H9 (cell line): ENCODE measurements at regions not wholly inside any gene's neighbourhood (a gene's known extent, or its start where the extent isn't known, plus 50 kb on each side); places are given as distances from the start of the nearest gene placed in this dataset.

Experiments used
- DNase-seq: peaks from one replicate; pipeline ENCODE4 v3.0.0-alpha.2; 2017
- H2AFZ ChIP-seq: one replicate; pipeline ENCODE4 v1.6.1; 2013; ENCODE audit warnings: mild to moderate bottlenecking, low read length, control low read depth, moderate library complexity
- H2AK5ac ChIP-seq: 2 replicates; pipeline ENCODE4 v1.6.1; 2013; ENCODE audit warnings: low read length, control low read depth, mixed read lengths; ENCODE audit not compliant: insufficient read length
- H2BK120ac ChIP-seq: one replicate; pipeline ENCODE4 v1.6.1; 2013; ENCODE audit warnings: low read depth, mild to moderate bottlenecking, low read length, control low read depth, inconsistent platforms; ENCODE audit not compliant: poor library complexity, severe bottlenecking
- H2BK12ac ChIP-seq: 2 replicates; pipeline ENCODE4 v1.6.1; 2013; ENCODE audit warnings: low read length, control low read depth, mixed read lengths, low read depth; ENCODE audit not compliant: insufficient read length
- H2BK15ac ChIP-seq: 2 replicates; pipeline ENCODE4 v1.6.1; 2013; ENCODE audit warnings: low read depth, low read length, control low read depth
- H2BK20ac ChIP-seq: one replicate; pipeline ENCODE4 v1.6.1; 2013; ENCODE audit warnings: low read depth, mild to moderate bottlenecking, low read length, control low read depth, inconsistent platforms; ENCODE audit not compliant: poor library complexity, severe bottlenecking
- H2BK5ac ChIP-seq: 2 replicates; pipeline ENCODE4 v1.6.1; 2013; ENCODE audit warnings: low read length, control low read depth, mixed read lengths; ENCODE audit not compliant: insufficient read length
- H3K14ac ChIP-seq: 2 replicates; pipeline ENCODE4 v1.6.1; 2013; ENCODE audit warnings: low read length, control low read depth; ENCODE audit not compliant: insufficient read depth
- H3K18ac ChIP-seq: 2 replicates; pipeline ENCODE4 v1.6.1; 2013; ENCODE audit warnings: low read depth, mild to moderate bottlenecking, mixed read lengths, low read length, control low read depth; ENCODE audit not compliant: insufficient read length
- H3K23ac ChIP-seq: 2 replicates; pipeline ENCODE4 v1.6.1; 2013; ENCODE audit warnings: low read length, control low read depth, mixed read lengths, low read depth; ENCODE audit not compliant: insufficient read length
- H3K23me2 ChIP-seq: 2 replicates; pipeline ENCODE4 v1.6.1; 2013; ENCODE audit warnings: low read depth, mild to moderate bottlenecking, mixed read lengths, low read length, control low read depth; ENCODE audit not compliant: insufficient read length, poor library complexity, severe bottlenecking
- H3K27ac ChIP-seq: 2 replicates; pipeline ENCODE4 v1.5.1; 2013; ENCODE audit warnings: low read length, control low read depth, mixed read lengths, low read depth; ENCODE audit not compliant: insufficient read length
- H3K27me3 ChIP-seq: 2 replicates; pipeline ENCODE4 v1.6.1; 2013; ENCODE audit warnings: low read length, control low read depth, inconsistent platforms; ENCODE audit not compliant: insufficient read depth
- H3K4ac ChIP-seq: 2 replicates; pipeline ENCODE4 v1.6.1; 2013; ENCODE audit warnings: low read depth, mild to moderate bottlenecking, control low read depth, inconsistent platforms, low read length, moderate library complexity
- H3K4me1 ChIP-seq: 2 replicates; pipeline ENCODE4 v1.6.1; 2013; ENCODE audit warnings: low read length, control low read depth, inconsistent platforms; ENCODE audit not compliant: insufficient read depth
- H3K4me2 ChIP-seq: 2 replicates; pipeline ENCODE4 v1.6.1; 2013; ENCODE audit warnings: low read length, control low read depth, mixed read lengths; ENCODE audit not compliant: insufficient read length, insufficient read depth
- H3K56ac ChIP-seq: 2 replicates; pipeline ENCODE4 v1.6.1; 2013; ENCODE audit warnings: low read depth, mild to moderate bottlenecking, mixed read lengths, low read length, control low read depth; ENCODE audit not compliant: insufficient read length
- H3K79me1 ChIP-seq: 2 replicates; pipeline ENCODE4 v1.6.1; 2013; ENCODE audit warnings: low read depth, mild to moderate bottlenecking, moderate library complexity, low read length, control low read depth, inconsistent platforms; ENCODE audit not compliant: insufficient read depth, poor library complexity, severe bottlenecking
- H3K79me2 ChIP-seq: 2 replicates; pipeline ENCODE4 v1.6.1; 2013; ENCODE audit warnings: low read length, control low read depth, inconsistent platforms; ENCODE audit not compliant: insufficient read depth
- H3K9ac ChIP-seq: 2 replicates; pipeline ENCODE4 v1.6.1; 2013; ENCODE audit warnings: low read length, control low read depth, mixed read lengths; ENCODE audit not compliant: insufficient read length; ENCODE audit errors: extremely low read depth
- H3K9me3 ChIP-seq: one replicate; pipeline ENCODE4 v1.6.1; 2013; ENCODE audit warnings: low read depth, low read length, inconsistent platforms; ENCODE audit not compliant: control insufficient read depth
- H3T11ph ChIP-seq: one replicate; pipeline ENCODE4 v1.6.1; 2013; ENCODE audit warnings: mild to moderate bottlenecking, low read length, control low read depth, inconsistent platforms
- H4K20me1 ChIP-seq: one replicate; pipeline ENCODE4 v1.6.1; 2013; ENCODE audit not compliant: control insufficient read depth, insufficient read length, insufficient read depth
- H4K5ac ChIP-seq: 2 replicates; pipeline ENCODE4 v1.6.1; 2013; ENCODE audit warnings: low read depth, mild to moderate bottlenecking, mixed read lengths, low read length, control low read depth; ENCODE audit not compliant: insufficient read length
- H4K8ac ChIP-seq: replicated peaks from 2 replicates; pipeline ENCODE4 v1.6.1; 2013; ENCODE audit warnings: low read length, control low read depth, mixed read lengths, low read depth; ENCODE audit not compliant: insufficient read length
- H4K91ac ChIP-seq: 2 replicates; pipeline ENCODE4 v1.6.1; 2013; ENCODE audit warnings: low read depth, mild to moderate bottlenecking, moderate library complexity, mixed read lengths, low read length, control low read depth; ENCODE audit not compliant: insufficient read length
- H3K27ac Mint-ChIP-seq, 3 experiments: 2 replicates in 2 of 3; 3 replicates in 1 of 3; pipeline ENCODE4 v1.8.0; 2020 to 2021; ENCODE audit warnings: mixed read lengths in 3 of 3, mild to moderate bottlenecking in 1 of 3, moderate library complexity in 1 of 3
- H3K27me3 Mint-ChIP-seq: 2 replicates; pipeline ENCODE4 v1.8.0; 2021; ENCODE audit warnings: low read depth, mild to moderate bottlenecking, moderate library complexity, mixed read lengths
- H3K36me3 Mint-ChIP-seq, 3 experiments: 2 replicates in 2 of 3; 3 replicates in 1 of 3; pipeline ENCODE4 v1.8.0; 2020 to 2021; ENCODE audit warnings: low read depth in 3 of 3, mixed read lengths in 3 of 3; ENCODE audit not compliant: insufficient read depth in 1 of 3
- H3K4me1 Mint-ChIP-seq, 2 experiments: 2 replicates each; pipeline ENCODE4 v1.8.0; 2020; ENCODE audit warnings: mixed read lengths in 2 of 2
- H3K4me3 Mint-ChIP-seq, 2 experiments: 2 replicates in 1 of 2; 3 replicates in 1 of 2; pipeline ENCODE4 v1.8.0; 2020 to 2021; ENCODE audit warnings: mild to moderate bottlenecking in 2 of 2, mixed read lengths in 2 of 2, moderate library complexity in 1 of 2
- H3K9me3 Mint-ChIP-seq, 2 experiments: 2 replicates in 1 of 2; 3 replicates in 1 of 2; pipeline ENCODE4 v1.8.0; 2020; ENCODE audit warnings: mild to moderate bottlenecking in 2 of 2, mixed read lengths in 2 of 2, moderate library complexity in 1 of 2
- WGBS: extraction: QIAGEN DNeasy Blood & Tissue Kit; methylation state at CpG from one replicate; pipeline ENCODE4 v1.1.7; 2013; ENCODE audit warnings: missing lambda C conversion rate, low lambda C conversion rate, mixed read lengths; ENCODE audit not compliant: insufficient read length; ENCODE audit errors: extremely low coverage; 5-methylcytosine and 5-hydroxymethylcytosine counted together
- TF ChIP-seq, protein P1 (sequence below): fragments of 200-600 bp; sonication (generic); conservative IDR thresholded peaks from 3 replicates; pipeline ENCODE4 v1.8.0; 2021; ENCODE audit warnings: antibody characterized with exemption, mild to moderate bottlenecking

DNA sequence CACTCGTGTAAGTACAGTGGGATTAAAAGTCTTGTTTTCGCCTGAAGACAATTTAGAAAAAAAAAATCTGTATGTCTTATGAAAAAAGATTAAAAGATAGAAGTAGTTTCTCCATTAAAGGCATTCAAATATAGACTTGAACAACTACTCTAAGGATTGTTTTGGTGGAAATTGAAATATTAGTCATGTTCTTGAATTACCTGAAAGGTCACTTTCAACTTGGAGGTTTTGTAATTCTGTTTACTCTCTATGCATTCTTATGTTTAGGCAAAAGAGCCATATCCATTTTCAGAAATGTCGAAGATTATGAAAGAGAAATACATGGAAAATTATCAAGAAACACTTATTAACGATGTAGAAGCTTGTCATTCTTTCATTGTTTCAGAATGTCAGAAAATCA, 373.7 kb downstream of the ARL4A start:
- DNase-seq: no peak
- Histone ChIP-seq H2BK15ac (no peak overlapping the region), H3K79me2 (no peaks in the 10 kb centered on the region), H3K27ac (no peak overlapping the region), H3K23ac (no peak overlapping the region), H4K91ac (no peak overlapping the region), H2BK12ac (no peak overlapping the region), H4K5ac (no peak overlapping the region), H3K14ac (no peak overlapping the region), H3K23me2 (no peaks in the 10 kb centered on the region), H3K27me3 (no peaks in the 10 kb centered on the region), H2AFZ (no peak overlapping the region), H2BK5ac (no peak overlapping the region), H3K4ac (no peak overlapping the region), H2BK20ac (no peak overlapping the region), H3K4me1 (no peaks in the 10 kb centered on the region), H2AK5ac (no peak overlapping the region), H3K56ac (no peak overlapping the region), H3K9ac (no peak overlapping the region), H3K9me3 (no peaks in the 10 kb centered on the region), H3K4me2 (no peak overlapping the region), H3K18ac (no peak overlapping the region), H3T11ph (no peak overlapping the region), H4K20me1 (no peaks in the 10 kb centered on the region), H4K8ac (no peak overlapping the region), H2BK120ac (no peak overlapping the region), H3K79me1 (no peaks in the 10 kb centered on the region)
- Mint-ChIP-seq H3K36me3 (no peaks in the 10 kb centered on the region), H3K4me1 (peaks cover 0 to 3% of the 10 kb centered on the region in 2 experiments; a peak in 2 of 4 replicates), H3K27ac (no peak overlapping the region), H3K4me3 (no peak overlapping the region), H3K9me3 (no peaks in the 10 kb centered on the region), H3K27me3 (no peaks in the 10 kb centered on the region)
- WGBS: no CpG with 5 or more reads among the region's 4 CpGs
- TF ChIP-seq, protein P1, sequence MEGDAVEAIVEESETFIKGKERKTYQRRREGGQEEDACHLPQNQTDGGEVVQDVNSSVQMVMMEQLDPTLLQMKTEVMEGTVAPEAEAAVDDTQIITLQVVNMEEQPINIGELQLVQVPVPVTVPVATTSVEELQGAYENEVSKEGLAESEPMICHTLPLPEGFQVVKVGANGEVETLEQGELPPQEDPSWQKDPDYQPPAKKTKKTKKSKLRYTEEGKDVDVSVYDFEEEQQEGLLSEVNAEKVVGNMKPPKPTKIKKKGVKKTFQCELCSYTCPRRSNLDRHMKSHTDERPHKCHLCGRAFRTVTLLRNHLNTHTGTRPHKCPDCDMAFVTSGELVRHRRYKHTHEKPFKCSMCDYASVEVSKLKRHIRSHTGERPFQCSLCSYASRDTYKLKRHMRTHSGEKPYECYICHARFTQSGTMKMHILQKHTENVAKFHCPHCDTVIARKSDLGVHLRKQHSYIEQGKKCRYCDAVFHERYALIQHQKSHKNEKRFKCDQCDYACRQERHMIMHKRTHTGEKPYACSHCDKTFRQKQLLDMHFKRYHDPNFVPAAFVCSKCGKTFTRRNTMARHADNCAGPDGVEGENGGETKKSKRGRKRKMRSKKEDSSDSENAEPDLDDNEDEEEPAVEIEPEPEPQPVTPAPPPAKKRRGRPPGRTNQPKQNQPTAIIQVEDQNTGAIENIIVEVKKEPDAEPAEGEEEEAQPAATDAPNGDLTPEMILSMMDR: no peak
